RWPE2 (cell line): ENCODE measurements at regions not wholly inside any gene's neighbourhood (a gene's known extent, or its start where the extent isn't known, plus 50 kb on each side); places are given as distances from the start of the nearest gene placed in this dataset.

ENCODE experiments used
- ATAC-seq: fragments of 200-7000 bp; cut with Tn5 transposase; 3 replicates; pipeline ENCODE4 v1.9.1; 2021; ENCODE audit warnings: low read depth
- DNase-seq: peaks from one replicate; pipeline ENCODE4 v3.0.0-alpha.2; 2020; ENCODE audit warnings: low spot score
- H3K27ac ChIP-seq: fragments of 450-650 bp; 2 replicates; pipeline ENCODE4 v1.5.1; 2017; ENCODE audit warnings: mild to moderate bottlenecking; ENCODE audit not compliant: poor library complexity, severe bottlenecking
- H3K27me3 ChIP-seq: fragments of 250-450 bp; sonication (Bioruptor Pico); 2 replicates; pipeline ENCODE4 v1.5.1; 2021; ENCODE audit warnings: mild to moderate bottlenecking, moderate library complexity; ENCODE audit not compliant: insufficient read depth, poor library complexity, severe bottlenecking
- H3K36me3 ChIP-seq: fragments of 250-450 bp; sonication (Bioruptor Pico); 2 replicates; pipeline ENCODE4 v1.5.1; 2020; ENCODE audit warnings: low read depth, mild to moderate bottlenecking, moderate library complexity
- H3K4me1 ChIP-seq: fragments of 250-450 bp; sonication (Bioruptor Pico); 2 replicates; pipeline ENCODE4 v1.5.1; 2021; ENCODE audit warnings: mild to moderate bottlenecking, moderate library complexity; ENCODE audit not compliant: insufficient read depth, poor library complexity, severe bottlenecking
- H3K4me3 ChIP-seq: fragments of 250-450 bp; sonication (Bioruptor Pico); 2 replicates; pipeline ENCODE4 v1.5.1; 2021; ENCODE audit warnings: mild to moderate bottlenecking, moderate library complexity; ENCODE audit not compliant: severe bottlenecking
- H3K9me3 ChIP-seq: fragments of 250-450 bp; sonication (Bioruptor Pico); 2 replicates; pipeline ENCODE4 v1.5.1; 2021; ENCODE audit warnings: mild to moderate bottlenecking, moderate library complexity; ENCODE audit not compliant: severe bottlenecking
- TF ChIP-seq, protein P1 (sequence below): fragments of 450-650 bp; IDR thresholded peaks from one replicate; pipeline ENCODE4 v1.5.1; 2017; ENCODE audit warnings: mild to moderate bottlenecking, moderate library complexity; ENCODE audit not compliant: poor library complexity, severe bottlenecking

DNA sequence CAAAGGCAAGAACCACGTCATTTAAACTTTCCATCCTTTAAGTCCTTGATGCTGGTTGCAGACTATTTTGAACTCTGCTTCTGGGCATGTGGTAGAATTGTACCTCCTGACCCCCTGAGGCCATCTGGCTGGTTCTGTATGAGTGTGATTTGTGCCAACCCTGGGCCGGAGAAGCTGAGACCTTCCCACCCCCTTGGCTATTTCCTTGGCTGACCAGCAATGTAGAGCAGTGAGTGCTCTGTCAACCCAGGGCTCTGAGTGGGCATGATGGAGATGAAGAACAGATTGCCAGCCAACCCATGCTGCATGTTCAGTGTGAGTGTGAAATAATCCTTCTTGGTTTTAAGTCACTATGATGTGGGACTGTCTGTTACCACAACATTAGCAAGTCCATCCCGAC is 82.1 kb upstream of the RASGRP1 start:
- DNase-seq = no peak
- Histone ChIP-seq H3K27ac (no peak overlapping the region), H3K4me3 (no peak overlapping the region), H3K27me3 (peaks cover 2% of the 10 kb centered on the region), H3K36me3 (no peaks in the 10 kb centered on the region), H3K9me3 (no peaks in the 10 kb centered on the region), H3K4me1 (no peaks in the 10 kb centered on the region)
- no peak for ATAC-seq
- TF ChIP-seq, protein P1, sequence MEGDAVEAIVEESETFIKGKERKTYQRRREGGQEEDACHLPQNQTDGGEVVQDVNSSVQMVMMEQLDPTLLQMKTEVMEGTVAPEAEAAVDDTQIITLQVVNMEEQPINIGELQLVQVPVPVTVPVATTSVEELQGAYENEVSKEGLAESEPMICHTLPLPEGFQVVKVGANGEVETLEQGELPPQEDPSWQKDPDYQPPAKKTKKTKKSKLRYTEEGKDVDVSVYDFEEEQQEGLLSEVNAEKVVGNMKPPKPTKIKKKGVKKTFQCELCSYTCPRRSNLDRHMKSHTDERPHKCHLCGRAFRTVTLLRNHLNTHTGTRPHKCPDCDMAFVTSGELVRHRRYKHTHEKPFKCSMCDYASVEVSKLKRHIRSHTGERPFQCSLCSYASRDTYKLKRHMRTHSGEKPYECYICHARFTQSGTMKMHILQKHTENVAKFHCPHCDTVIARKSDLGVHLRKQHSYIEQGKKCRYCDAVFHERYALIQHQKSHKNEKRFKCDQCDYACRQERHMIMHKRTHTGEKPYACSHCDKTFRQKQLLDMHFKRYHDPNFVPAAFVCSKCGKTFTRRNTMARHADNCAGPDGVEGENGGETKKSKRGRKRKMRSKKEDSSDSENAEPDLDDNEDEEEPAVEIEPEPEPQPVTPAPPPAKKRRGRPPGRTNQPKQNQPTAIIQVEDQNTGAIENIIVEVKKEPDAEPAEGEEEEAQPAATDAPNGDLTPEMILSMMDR = no peak

DNA sequence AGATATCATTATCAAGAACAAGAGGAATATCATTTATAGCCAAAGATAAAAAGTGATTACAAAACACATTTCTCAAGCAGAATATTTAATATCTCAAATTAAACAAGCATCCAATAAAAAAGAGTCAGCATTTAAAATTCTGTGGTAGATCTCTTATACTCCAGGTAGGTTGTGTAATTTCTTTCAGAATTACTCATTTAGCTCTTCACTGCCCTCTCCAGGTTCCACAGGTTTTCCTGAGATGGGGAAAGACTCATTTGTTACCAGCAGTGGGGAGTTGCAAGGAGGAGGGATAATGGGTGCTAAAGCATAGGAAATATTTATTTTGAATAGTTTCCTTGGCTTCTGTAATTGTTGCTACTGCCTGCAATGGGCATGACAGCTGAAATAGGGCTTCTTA is 83.1 kb upstream of the RASGRP1 start:
- TF ChIP-seq, protein P1 = peak; percentile 87
- H3K27me3 ChIP-seq = peaks cover 2% of the 10 kb centered on the region
- peak; percentile 79 for ATAC-seq
- H3K4me3 ChIP-seq = no peak overlapping the region
- DNase-seq = no peak
- H3K36me3 ChIP-seq = no peaks in the 10 kb centered on the region
- no peaks in the 10 kb centered on the region for H3K4me1 ChIP-seq
- H3K9me3 ChIP-seq = no peaks in the 10 kb centered on the region
- no peak overlapping the region for H3K27ac ChIP-seq

DNA sequence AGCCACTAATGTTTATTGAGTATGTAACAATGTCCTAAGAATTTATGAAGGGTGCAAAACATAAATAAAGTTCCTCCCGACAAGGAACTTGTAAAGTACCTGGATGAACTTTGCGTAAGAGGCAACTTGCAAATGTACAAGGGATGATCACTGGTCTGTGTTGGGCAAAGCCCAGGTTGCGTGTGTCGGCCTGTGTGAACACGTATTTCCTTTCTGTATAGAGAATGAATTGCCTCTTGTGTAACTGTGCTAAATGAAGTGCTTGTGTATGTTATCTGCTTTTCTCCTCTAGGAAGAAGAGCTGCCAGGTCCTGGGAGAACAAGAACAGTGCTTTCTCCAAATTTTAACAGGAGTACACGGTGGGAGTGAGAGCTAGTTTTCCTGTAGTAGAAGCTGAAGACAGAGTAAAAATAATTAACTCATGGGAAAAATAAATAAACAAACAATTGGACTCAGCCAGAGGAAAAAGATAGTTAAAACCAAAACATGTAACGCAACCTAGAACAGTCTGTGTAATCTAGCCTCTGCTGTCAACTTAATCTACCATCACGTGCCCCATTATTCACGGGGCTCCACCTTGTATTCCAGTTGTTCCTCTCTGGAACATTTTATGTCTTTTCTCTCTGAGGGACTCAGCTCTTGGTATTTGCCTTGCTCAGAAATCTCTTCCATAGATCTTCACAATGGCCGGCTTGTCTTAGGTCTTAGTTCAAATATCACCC is 83.7 kb upstream of the RASGRP1 start:
- H3K36me3 ChIP-seq = no peaks in the 10 kb centered on the region

DNA sequence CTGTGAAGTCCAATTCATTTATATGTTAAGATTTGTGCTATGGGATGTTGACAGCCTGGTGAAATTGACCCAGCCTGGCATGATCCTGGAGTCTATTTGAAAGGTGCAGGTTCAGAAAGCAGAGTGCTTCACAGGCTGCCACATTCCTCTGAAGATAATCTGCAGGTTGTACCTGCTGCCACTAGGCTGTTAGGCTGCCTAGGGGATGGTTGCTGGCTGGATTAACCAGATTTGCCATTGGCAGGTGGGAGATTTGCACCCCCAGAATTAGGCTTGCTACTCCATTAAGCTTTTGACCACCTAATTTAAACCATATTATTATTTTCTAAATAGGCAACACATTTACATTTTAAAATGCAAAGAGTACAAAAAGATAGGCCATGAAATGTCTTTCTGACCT is 85.8 kb upstream of the RASGRP1 start:
- H3K27me3 ChIP-seq = peaks cover under 1% of the 10 kb centered on the region
- TF ChIP-seq, protein P1 = no peak
- H3K9me3 ChIP-seq = no peaks in the 10 kb centered on the region
- DNase-seq (no peak), ATAC-seq (no peak)
- H3K27ac ChIP-seq = no peak overlapping the region
- H3K36me3 ChIP-seq = no peaks in the 10 kb centered on the region
- H3K4me1 ChIP-seq = no peaks in the 10 kb centered on the region
- H3K4me3 ChIP-seq = no peak overlapping the region

More for the DNA sequence above, 83.7 kb upstream of the RASGRP1 start:
- TF ChIP-seq, protein P1 = no peak
- no peak overlapping the region for H3K4me3 ChIP-seq
- no peak for DNase-seq
- H3K27me3 ChIP-seq = peaks cover 2% of the 10 kb centered on the region
- H3K4me1 ChIP-seq = no peaks in the 10 kb centered on the region
- peak; percentile 82 for ATAC-seq
- H3K27ac ChIP-seq = no peak overlapping the region
- H3K9me3 ChIP-seq = no peaks in the 10 kb centered on the region

DNA sequence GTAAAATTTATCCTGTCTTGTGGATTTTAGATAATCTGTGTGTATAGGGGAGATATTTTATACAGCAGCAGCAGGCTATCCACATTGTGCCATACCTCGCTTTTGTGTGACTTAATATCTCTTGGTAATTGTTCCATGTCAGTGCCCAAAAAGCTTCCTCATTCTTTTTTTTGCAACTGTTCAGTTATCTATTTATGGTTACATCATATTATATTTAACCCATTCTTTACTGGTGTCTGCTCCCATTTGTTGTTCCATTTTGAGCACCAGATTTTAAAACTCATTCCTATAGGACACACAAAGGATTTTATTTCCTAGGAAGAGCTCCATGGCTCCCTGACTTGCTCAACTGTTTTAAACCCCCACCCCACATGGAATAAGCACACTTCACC is 86.3 kb upstream of the RASGRP1 start:
- H3K9me3 ChIP-seq = no peaks in the 10 kb centered on the region
- no peaks in the 10 kb centered on the region for H3K27me3 ChIP-seq
- no peaks in the 10 kb centered on the region for H3K4me1 ChIP-seq
- H3K36me3 ChIP-seq = no peaks in the 10 kb centered on the region
- H3K27ac ChIP-seq = no peak overlapping the region
- no peak for ATAC-seq
- DNase-seq = no peak
- TF ChIP-seq, protein P1 = no peak
- no peak overlapping the region for H3K4me3 ChIP-seq
